ENCODE measurements at regions not wholly inside any gene's neighbourhood (a gene's known extent, or its start where the extent isn't known, plus 50 kb on each side); places are given as distances from the start of the nearest gene placed in this dataset.
"Not testable (repeated sequence)": the region's sequence is repeated elsewhere in the genome, so short reads cannot be mapped to it uniquely, and the experiment has no call there.

DNA sequence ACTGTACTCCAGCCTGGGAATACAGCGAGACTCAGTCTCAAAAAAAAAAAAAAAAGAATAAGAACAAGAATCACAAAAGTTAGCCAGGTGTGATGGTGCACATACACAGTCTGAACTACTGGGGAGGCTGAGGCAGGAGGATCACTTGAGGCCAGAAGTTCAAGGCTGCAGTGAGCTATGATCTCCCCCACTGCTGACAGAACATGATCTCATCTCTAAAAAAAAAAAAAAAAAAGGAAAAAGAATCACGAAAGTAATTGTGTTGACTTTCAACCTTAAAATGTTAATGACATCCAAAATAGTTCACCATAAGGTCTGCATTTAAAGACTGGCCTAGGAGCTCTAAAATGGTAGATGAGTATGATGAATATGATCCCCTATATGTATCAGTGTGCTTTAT, 68.0 kb upstream of the MAP4 start:
- H3K4me3 ChIP-seq (ENCODE audit: low read depth, low read length): no peak overlapping the region
- no peak for TF ChIP-seq CTCF (IDR thresholded peaks at IDR 0.05; ENCODE audit: borderline replicate concordance, insufficient read depth, low read depth, low read length)

DNA sequence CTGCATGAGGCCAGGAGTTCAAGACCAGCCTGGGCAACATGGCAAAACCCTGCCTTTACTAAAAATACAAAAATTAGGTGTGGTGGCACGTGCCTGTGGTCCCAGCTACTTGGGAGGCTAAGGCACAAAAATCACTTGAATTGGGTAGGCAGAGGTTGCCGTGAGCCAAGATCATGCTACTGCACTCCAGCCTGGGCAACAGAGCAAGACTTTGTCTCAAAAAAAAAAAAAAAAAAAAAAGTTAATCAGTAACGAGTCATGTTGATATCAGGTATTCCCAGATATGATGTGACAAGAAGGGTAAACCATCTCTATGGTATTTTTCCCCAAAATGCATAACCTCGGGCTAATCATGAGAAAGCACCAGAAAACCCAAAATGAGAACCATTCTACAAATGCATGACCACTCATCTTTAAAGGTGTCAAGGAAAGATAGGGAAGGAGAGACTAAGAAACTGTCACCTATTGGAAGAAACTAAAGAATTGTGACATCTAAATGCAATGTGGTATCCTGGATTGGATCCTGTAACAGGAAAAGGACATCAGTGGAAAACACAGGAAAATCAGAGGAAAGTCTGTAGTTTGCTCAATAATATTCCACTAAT, 66.5 kb upstream of the MAP4 start:
- H3K4me3 ChIP-seq (ENCODE audit: low read depth, low read length): no peak overlapping the region

DNA sequence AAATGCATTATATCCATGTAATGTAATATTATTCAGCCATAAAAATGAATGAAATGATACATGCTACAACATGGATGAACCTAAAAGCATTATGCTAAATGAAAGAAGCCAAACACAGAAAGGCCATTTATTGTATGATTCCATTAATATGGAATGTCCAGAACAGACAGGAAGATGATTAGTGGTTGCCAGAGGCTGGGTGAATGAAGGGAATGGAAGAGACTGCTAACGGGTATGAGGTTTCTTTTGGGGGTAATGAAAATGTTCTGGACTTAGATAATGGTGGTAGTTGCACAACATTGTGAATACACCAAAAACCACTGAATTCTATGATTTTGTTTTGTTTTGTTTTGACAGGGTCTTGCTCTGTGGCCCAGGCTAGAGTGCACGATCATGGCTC, 61.6 kb upstream of the MAP4 start:
- no peak for TF ChIP-seq CTCF (IDR thresholded peaks at IDR 0.05; ENCODE audit: borderline replicate concordance, insufficient read depth, low read depth, low read length)
- no peak overlapping the region for H3K4me3 ChIP-seq (ENCODE audit: low read depth, low read length)

More for the DNA sequence above, 66.5 kb upstream of the MAP4 start:
- TF ChIP-seq CTCF (IDR thresholded peaks at IDR 0.05; ENCODE audit: borderline replicate concordance, insufficient read depth, low read depth, low read length): no peak

DNA sequence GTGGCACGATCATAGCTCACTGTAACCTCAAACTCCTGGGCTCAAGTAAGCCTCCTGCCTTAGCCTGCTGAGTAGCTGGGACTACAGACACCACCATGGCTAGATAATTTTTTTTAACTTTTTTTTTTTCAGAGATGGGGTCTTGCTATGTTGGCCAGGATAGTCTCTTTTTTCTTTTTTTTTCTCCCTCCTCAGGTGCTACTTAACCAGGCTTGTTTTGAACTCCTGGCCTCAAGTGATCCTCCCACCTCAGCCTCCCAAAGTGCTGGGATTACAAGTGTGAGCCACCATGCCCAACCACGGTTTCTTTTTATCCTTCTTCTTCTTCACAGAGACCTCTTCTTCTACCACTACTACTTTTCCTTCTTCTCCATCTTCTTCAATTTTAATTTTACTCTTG, 53.8 kb upstream of the MAP4 start:
- no peak for TF ChIP-seq CTCF (IDR thresholded peaks at IDR 0.05; ENCODE audit: borderline replicate concordance, insufficient read depth, low read depth, low read length)
- H3K4me3 ChIP-seq (ENCODE audit: low read depth, low read length): no peak overlapping the region

- no peak for TF ChIP-seq CTCF (IDR thresholded peaks at IDR 0.05; ENCODE audit: borderline replicate concordance, insufficient read depth, low read depth, low read length)
- no peak overlapping the region for H3K4me3 ChIP-seq (ENCODE audit: low read depth, low read length)
Observed at GRCh38 chr3:48069339-48069738, 53.1 kb upstream of the MAP4 start.

DNA sequence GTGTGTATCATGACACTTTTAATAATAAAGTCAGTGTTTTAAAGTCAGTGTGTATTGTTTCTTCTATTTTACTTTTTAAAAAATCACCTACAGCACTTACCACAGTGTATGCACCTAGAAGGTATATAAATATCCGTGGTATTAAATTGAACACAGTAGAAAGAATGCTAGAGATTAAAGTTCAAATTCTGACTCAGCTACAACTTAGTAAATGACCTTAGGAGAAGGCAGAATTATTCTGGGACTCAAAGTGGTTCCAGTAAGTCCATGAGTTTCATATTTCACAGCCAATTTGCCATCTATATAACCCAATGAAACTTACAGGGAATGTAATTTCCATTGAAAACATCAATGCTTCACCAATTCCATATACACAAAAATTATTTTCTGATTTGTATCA, 52.7 kb upstream of the MAP4 start:
- no peak for TF ChIP-seq CTCF (IDR thresholded peaks at IDR 0.05; ENCODE audit: borderline replicate concordance, insufficient read depth, low read depth, low read length)
- H3K4me3 ChIP-seq (ENCODE audit: low read depth, low read length): no peak overlapping the region

- not testable (repeated sequence) for H3K4me3 ChIP-seq (ENCODE audit: low read depth, low read length)
Observed at GRCh38 chr3:48068320-48068719, 52.1 kb upstream of the MAP4 start.

- no peak for TF ChIP-seq CTCF (IDR thresholded peaks at IDR 0.05; ENCODE audit: borderline replicate concordance, insufficient read depth, low read depth, low read length)
- no peak overlapping the region for H3K4me3 ChIP-seq (ENCODE audit: low read depth, low read length)
Observed at GRCh38 chr3:48067271-48067670, 51.1 kb upstream of the MAP4 start.
